ENCODE measurements at regions not wholly inside any gene's neighbourhood (a gene's known extent, or its start where the extent isn't known, plus 50 kb on each side); places are given as distances from the start of the nearest gene placed in this dataset.

DNA sequence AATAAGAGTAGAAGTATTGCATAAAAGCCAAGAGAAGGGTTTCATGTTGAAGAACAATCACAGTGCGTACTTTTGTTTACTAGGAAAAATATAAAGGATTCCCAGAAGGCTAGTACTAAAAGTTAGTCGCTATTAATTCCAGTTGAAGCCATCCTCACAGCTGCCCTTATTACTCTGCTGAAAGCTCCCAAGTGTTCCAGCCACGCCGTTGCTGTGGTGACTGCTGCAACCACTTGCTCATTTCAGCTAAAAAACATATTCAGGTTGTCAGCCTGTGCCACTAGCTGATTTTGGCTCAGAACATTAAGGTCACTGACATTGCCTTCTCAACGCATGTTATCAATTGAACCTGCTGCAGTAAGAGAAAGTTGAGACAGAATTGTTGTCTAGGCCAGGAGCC is 87.1 kb upstream of the FNDC3A start:
- intact Hi-C loops (cut with micrococcal nuclease), result no loop called here

DNA sequence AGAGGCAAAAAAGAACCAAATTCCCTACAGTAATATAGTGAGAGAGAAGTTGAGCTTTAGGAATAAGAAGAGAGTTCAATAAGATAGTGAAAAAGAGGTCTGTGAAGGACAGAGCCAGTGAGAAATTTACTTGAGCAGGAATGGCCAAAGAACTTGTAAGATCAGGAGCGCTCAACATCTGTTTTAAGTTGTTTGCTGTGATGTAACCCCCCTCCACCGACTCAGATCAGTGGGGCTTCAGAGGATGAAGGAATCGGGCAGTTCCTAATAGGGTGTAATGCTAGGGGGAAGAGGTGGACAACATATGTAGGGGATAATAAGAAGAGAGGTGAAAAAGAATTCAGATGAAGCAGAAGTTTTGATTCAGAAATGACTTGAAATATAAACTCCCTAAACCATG is 85.3 kb upstream of the FNDC3A start:
- intact Hi-C loops (cut with micrococcal nuclease), result no loop called here

DNA sequence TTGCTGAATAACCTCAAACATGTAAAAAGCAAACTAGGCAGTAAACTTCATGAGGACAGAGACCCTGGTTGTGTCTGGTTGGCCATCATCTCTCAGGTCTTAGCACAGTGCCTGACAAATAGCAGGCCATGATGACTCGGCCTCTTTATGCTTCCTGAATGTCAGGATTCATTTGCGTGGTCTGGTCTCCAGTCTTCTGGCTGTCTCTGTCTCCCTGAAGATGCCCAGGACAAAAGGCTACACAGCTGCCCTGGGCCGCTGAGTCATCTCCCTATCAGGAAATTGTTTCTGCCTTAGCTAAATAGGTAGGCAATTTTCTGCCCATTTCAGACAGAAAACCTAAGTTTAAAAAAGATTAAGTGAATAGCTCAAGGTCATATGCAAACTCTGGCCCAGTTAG is 84.1 kb upstream of the FNDC3A start:
- intact Hi-C loops (cut with micrococcal nuclease), result no loop called here

DNA sequence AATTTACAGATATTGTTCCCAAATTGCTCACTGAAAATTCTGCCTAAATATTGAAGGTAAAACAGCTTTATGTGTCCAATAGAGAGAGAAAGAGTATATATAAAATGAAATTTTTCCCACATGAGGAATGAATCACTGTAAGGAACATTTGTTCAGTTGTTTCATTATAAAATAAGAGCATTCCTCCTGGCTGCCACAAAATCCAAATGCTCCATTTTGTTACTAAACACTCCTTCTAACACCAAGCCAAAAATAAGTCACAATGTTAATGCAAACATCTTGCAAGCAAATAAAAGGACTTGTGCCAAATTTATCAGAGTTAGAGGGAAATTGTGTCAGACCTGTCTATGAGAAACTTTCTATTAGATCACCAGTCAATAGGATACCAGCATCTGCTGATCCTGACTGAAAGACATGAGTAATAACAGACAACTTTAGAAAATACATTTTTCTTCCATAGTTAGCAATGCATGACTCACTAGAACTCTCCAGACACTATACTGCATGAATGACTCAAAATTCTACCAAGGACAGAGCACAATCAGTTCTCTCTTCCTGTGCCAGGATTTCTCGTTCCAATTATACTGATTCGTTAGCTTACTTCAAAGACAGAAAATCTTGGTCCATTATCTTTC is 83.5 kb upstream of the FNDC3A start:
- intact Hi-C loops (cut with micrococcal nuclease), result no loop called here

DNA sequence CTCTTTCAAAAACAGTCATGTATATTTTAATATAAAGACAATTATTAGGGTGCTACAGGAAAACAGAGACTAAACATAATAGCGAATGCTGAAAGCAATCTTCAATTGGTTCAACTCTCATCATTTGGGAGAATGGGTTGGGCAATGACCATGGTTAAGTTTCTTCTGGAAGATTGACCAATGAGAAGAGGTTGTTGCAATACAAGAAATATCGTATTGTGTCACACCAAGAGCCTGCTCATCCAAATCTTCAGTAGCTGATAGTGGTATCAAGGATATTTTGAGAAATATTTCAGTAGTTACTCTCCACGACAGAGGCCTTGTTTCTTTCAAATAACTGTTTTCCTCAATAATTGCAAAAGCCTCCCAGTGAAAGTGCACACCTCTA is 83.0 kb upstream of the FNDC3A start:
- intact Hi-C loops (cut with micrococcal nuclease), result no loop called here

DNA sequence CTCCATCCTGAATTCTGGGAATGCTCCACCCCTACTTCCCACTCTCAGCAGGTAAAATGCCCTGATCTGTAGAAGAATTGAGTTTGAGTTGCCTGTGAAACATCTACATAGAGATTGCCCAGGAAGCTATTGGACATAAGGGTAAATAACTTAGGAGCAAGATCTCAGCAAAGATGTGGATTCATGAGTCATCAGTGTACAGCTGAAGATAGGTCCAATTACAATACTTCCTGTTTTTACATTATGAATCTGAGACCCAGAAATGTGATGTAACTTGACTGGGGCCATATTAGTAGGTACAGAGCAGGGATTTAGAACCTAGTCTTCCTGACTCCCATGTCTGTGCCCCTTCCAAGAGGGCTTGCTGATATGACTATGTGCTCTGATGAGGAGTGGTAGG is 79.4 kb upstream of the FNDC3A start:
- intact Hi-C loops (cut with micrococcal nuclease), result no loop called here

DNA sequence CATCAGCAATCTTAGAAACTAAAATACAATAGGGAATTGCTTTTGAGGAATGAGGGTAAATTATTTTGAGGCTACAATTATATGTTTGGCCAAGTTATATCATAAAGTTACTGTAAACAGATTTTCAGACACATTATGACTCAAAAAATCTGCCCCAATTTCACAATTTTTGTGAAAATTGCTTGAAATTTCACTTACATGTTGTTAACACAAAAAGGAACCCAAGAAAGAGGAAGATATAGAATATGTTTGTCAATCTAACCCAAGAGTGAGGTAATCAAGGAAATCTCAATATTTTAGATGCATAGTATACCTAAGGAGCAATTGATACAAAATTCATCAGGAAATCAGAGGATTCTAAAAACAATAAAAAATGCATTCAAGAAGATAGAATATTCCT is 73.9 kb upstream of the FNDC3A start:
- intact Hi-C loops (cut with micrococcal nuclease), result no loop called here

DNA sequence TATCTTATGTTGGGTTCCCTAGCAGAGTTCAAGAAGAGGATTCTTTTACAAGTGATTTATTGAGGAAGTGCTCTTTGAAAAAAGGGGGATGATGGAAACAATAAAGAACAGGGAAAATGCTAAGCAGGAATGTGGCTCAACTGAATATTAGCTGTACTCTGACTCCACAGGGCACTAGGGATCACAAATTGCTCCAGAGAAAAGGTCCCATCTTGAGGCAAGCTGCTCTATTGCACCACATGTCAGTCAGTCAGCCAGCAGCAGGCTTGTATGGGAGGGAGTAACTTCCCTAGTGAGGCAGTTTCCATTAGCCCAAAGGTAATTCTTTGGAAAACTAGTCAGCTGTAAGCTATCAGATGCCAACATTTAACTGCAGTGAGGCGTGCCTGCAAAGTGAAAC is 73.3 kb upstream of the FNDC3A start:
- intact Hi-C loops (cut with micrococcal nuclease), result no loop called here

DNA sequence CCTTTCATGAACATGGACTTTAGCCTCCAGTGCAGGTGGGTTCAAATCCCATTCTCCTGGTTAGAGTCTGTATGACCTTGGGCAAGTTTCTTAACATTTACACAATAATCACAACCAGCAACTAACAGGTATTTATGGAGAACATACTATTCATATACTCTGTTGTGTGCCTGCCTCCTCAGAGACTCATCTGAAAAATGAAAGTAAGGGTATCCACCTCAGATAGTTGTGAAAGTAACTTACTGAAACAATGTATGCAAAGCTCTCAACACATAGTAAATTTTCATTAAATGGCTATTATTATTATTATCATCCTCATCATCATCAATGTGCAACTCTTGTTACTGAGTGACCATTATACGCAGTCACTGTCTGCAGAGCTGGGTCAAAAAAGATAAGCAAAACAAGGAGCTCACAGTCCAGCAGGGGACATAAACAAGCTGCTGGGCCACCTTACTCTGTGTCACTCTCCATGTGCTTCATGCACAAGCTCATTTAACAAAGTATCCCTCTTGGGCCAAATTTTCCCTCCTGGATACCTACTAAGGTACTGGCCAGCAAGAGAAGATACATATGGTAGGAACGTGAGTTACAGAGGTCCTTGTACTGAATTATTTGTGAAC is 70.9 kb upstream of the FNDC3A start:
- intact Hi-C loops (cut with micrococcal nuclease), result no loop called here

DNA sequence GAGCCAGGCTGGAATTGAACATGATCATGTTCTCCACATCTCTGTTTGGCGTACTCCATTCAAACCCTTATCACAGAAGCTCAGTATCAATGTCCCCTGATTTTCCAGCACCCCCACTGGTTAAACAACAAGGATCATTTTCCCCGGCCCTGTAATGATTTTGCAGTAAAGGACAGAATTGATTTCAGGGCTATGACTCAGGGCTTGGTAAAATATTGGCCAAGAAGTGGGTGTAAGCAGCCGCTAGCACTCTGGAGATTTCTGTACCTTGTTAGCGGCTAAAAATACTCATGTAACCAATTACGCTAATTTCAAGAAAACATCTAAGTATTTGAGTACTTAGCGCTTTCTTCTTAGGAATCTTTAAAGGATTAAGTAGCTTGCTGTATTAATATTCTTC is 69.5 kb upstream of the FNDC3A start:
- intact Hi-C loops (cut with micrococcal nuclease), result no loop called here

DNA sequence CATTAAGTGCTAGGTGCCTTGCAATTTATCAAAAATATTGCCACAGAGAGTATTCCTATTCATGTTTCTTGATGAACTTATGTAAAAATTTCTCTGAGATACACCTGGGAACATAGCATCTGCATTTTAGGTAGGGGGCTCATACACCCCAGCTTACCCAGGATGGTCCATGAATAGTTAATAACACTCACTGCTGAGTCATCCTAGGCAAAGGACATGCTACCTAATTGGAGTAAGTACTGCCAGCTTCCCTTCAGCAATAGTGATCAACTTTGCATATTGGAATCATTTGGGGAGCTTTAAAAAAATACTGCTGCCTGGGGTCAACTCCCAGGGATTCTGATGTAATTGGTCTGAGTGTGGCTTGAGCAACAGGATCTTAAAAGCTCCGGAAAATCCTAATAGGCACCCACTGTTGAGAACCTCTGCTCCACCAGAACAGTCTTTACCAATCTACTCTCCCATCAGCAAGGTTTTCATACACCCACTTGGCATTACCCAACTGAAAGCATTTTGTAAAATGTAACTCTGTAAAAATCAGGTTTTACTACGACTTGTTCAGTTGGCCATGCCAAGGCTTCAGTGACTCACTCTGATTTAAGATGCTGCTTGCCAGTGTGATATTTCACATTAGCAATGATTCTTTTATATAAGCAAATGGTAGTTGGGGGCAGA is 67.2 kb upstream of the FNDC3A start:
- intact Hi-C loops (cut with micrococcal nuclease), result no loop called here

DNA sequence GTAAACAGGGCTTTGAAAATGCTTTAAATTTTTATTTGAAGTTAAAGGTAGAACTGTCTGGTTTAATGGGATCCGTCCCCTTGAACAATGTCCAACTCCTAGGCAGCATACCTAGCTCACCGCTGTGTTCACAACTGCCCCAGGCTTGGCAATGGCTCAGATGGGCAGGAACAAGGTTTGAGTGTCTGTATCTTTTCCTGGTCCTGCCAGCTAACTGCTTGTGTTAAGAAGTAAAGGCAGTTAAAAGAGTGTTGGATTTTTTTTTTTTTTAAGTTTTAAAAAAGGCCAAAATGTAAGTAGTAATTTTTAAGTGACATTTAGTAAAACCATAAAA is 66.7 kb upstream of the FNDC3A start:
- intact Hi-C loops (cut with micrococcal nuclease), result no loop called here

DNA sequence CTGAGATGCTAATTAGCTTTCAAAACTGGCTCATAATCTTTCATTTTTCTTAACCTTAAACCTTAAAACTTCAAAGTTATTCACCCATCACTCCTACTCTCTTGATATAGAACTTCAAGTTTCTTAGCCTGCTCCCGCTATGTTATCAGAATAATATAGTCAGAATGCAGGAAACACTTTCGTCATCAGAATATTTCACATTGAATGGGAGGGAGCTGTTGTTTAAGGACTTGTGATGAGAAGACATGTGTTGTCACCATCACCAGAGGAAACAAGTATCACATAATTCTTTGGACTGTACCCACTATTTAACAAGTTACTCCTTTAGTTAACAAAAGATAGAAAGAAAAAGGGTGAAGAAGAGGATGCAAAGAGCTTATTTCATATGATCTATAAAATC is 65.0 kb upstream of the FNDC3A start:
- intact Hi-C loops (cut with micrococcal nuclease), result no loop called here

DNA sequence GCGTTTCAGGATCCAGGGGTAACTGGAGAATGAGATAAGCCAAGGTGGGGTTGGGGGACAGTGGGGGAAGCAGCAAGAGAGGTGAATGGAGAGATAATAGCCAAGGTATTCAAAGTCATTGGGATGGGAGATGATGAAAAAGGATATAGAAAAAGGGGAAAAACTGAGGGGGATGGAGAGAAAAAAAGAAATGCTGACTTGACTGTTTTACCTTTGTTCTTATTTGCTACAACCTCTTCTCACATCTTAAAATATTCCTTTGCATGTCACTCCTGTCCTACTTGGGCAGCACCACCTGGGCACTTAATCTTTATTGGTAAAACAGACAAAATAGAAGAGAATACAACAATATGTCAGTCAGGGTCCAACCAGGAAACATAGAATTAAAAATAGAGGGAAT is 56.0 kb upstream of the FNDC3A start:
- intact Hi-C loops (cut with micrococcal nuclease), result no loop called here

DNA sequence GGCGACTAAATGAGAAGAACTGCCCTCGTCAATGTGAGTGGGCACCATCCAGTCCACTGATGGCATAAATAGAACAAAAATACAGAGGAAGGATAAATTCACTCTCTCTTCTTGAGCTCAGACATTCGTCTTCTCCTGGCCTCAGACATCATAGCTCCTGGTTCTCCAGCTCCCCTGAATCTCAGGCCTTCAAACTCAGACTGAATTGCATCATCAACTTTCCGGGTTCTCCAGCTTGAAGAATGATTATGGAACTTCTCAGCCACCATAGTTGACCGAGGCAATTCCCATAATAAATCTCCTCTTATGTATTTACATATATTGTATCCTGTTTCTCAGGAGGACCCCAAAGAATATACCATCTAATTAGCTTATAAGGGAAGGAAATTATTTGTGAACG is 55.0 kb upstream of the FNDC3A start:
- intact Hi-C loops (cut with micrococcal nuclease), result no loop called here

DNA sequence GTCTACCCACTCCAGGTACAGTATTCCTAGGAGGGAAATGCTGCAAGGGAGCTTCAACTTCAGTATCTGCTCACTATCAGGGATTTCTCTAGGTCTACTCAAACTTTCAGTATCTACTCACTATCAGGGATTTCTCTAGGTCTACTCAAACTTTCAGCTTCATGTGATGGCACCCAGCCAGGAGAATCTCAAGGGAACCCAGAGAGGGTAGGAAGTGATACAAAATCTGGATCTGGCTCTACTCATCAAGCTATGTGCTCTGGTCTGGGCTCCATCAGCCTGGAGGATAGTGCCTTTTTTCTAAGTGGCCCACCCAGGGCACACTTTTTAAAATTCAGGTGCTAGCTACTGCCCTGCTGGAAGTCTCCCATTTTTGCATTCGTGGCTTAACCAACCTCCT is 52.3 kb upstream of the FNDC3A start:
- intact Hi-C loops (cut with micrococcal nuclease), result no loop called here

DNA sequence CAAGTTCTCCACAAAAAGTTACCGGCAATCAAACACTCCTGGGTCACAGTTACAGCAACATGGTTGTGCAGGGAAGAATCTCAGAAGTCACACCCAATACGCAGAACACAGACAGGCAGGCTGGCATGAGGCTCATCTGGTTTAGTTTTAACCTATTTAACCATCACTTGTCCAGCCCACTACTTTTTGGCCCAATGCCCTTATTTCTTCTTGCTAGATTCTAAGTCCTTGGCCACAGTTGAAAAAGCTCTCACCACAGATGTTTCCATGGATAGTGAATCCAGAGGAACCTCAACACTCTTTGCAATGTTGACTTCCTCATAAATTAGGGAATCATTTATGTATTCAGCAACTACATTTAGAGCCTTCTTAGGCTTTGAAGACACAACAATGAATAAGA is 50.7 kb upstream of the FNDC3A start:
- intact Hi-C loops (cut with micrococcal nuclease), result no loop called here

Measured in T-helper 2 cell treated with Interferon-gamma antibody and Interleukin-4, amounts not matched to agents 100 ng/mL and 5 ng/mL, for 36 hours (primary cell).